Parathyroid adenoma (tissue), 2 donors: ENCODE measurements at regions not wholly inside any gene's neighbourhood (a gene's known extent, or its start where the extent isn't known, plus 50 kb on each side); places are given as distances from the start of the nearest gene placed in this dataset.

Experiments
- H2AFZ ChIP-seq: fragments of 300-600 bp; sonication (generic); one replicate; pipeline ENCODE4 v1.7.0; 2017; ENCODE audit warnings: antibody characterized with exemption, mild to moderate bottlenecking
- H3K27ac ChIP-seq: fragments of 300-600 bp; sonication (generic); one replicate; pipeline ENCODE4 v1.7.0; 2017
- H3K27me3 ChIP-seq: fragments of 300-600 bp; sonication (generic); one replicate; pipeline ENCODE4 v1.7.0; 2017; ENCODE audit warnings: low read length; ENCODE audit not compliant: control insufficient read depth, insufficient read depth
- H3K36me3 ChIP-seq: fragments of 300-600 bp; sonication (generic); one replicate; pipeline ENCODE4 v1.7.0; 2017; ENCODE audit warnings: low read length; ENCODE audit not compliant: control insufficient read depth, insufficient read depth
- H3K4me1 ChIP-seq: fragments of 300-600 bp; sonication (generic); one replicate; pipeline ENCODE4 v1.7.0; 2017; ENCODE audit warnings: control low read depth
- H3K4me2 ChIP-seq: fragments of 300-600 bp; sonication (generic); one replicate; pipeline ENCODE4 v1.7.0; 2017; ENCODE audit warnings: low read length
- H3K4me3 ChIP-seq: fragments of 300-600 bp; sonication (generic); one replicate; pipeline ENCODE4 v1.7.0; 2017; ENCODE audit warnings: low read depth, low read length
- H3K79me2 ChIP-seq: fragments of 300-600 bp; sonication (generic); one replicate; pipeline ENCODE4 v1.7.0; 2017; ENCODE audit warnings: control low read depth
- H3K9ac ChIP-seq: fragments of 300-600 bp; sonication (generic); one replicate; pipeline ENCODE4 v1.7.0; 2017; ENCODE audit warnings: mild to moderate bottlenecking
- H3K9me3 ChIP-seq: fragments of 300-600 bp; sonication (generic); one replicate; pipeline ENCODE4 v1.7.0; 2017; ENCODE audit warnings: low read length; ENCODE audit not compliant: control insufficient read depth
- TF ChIP-seq, protein P1 (sequence below): fragments of 300-600 bp; sonication (generic); IDR thresholded peaks from one replicate; pipeline ENCODE4 v1.7.0; 2017; ENCODE audit warnings: antibody characterized with exemption, mild to moderate bottlenecking
- donor health status: primary hyperparathyroidism.

DNA sequence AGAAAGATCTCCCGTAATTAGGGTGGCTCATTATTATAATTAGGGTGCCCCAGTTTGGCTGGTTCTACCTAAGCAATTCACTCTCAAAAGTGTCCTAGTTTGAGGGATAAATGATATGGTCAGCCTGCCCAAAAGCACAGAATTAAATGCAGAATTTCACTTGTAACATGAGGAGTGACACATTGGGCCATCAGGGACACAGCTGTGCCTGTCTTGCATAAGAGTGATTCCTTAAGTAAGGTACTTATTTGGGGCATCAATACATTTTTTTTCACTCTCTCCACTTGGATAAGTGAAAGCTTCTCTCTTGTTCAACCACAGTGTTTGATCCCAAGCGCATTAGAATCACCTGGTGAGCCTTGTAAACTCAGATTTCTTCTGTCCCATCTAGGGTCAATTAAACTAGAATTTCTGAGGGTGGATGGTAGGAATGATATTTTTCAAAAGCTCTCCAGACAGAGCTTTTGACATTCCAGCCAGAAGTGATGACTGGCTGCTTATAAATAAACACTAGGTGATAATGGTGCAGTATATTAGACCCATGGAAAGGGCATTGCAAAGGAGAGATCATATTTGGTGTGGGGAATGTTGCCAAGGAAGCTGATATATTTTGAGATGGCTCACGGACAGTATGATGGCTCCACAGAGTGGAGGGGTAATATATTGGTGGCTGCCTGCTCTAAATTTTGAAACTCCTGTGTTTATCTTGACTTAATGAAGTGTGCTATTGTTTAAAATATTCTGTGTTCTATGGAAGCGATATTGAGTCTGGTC, 458.1 kb upstream of the RASGRP1 start:
- H3K4me1 ChIP-seq: peaks cover 17% of the 10 kb centered on the region
- no peaks in the 10 kb centered on the region for H3K9me3 ChIP-seq
- no peak overlapping the region for H3K9ac ChIP-seq
- no peak overlapping the region for H2AFZ ChIP-seq
- H3K79me2 ChIP-seq: no peaks in the 10 kb centered on the region
- no peak overlapping the region for H3K4me2 ChIP-seq
- no peak overlapping the region for H3K4me3 ChIP-seq
- TF ChIP-seq, protein P1, sequence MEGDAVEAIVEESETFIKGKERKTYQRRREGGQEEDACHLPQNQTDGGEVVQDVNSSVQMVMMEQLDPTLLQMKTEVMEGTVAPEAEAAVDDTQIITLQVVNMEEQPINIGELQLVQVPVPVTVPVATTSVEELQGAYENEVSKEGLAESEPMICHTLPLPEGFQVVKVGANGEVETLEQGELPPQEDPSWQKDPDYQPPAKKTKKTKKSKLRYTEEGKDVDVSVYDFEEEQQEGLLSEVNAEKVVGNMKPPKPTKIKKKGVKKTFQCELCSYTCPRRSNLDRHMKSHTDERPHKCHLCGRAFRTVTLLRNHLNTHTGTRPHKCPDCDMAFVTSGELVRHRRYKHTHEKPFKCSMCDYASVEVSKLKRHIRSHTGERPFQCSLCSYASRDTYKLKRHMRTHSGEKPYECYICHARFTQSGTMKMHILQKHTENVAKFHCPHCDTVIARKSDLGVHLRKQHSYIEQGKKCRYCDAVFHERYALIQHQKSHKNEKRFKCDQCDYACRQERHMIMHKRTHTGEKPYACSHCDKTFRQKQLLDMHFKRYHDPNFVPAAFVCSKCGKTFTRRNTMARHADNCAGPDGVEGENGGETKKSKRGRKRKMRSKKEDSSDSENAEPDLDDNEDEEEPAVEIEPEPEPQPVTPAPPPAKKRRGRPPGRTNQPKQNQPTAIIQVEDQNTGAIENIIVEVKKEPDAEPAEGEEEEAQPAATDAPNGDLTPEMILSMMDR: no peak
- H3K27ac ChIP-seq: no peak overlapping the region
- no peaks in the 10 kb centered on the region for H3K36me3 ChIP-seq
- H3K27me3 ChIP-seq: no peaks in the 10 kb centered on the region

- H3K36me3 ChIP-seq: no peaks in the 10 kb centered on the region
- H3K9ac ChIP-seq: no peak overlapping the region
- no peaks in the 10 kb centered on the region for H3K9me3 ChIP-seq
- H3K4me2 ChIP-seq: peak overlapping the region; percentile 23
- H3K4me1 ChIP-seq: peaks cover 13% of the 10 kb centered on the region
- H3K4me3 ChIP-seq: no peak overlapping the region
- H3K79me2 ChIP-seq: no peaks in the 10 kb centered on the region
- H2AFZ ChIP-seq: peak overlapping the region; percentile 51
- no peaks in the 10 kb centered on the region for H3K27me3 ChIP-seq
- peak overlapping the region; percentile 71 for H3K27ac ChIP-seq
- TF ChIP-seq, protein P1: no peak
These were observed 460.7 kb upstream of the RASGRP1 start for GRCh38 chr15:39025321-39025720.

- H3K9ac ChIP-seq: no peak overlapping the region
- H3K4me2 ChIP-seq: peak overlapping the region; percentile 23
- no peak overlapping the region for H3K4me3 ChIP-seq
- no peaks in the 10 kb centered on the region for H3K9me3 ChIP-seq
- peak overlapping the region; percentile 51 for H2AFZ ChIP-seq
- no peaks in the 10 kb centered on the region for H3K27me3 ChIP-seq
- no peaks in the 10 kb centered on the region for H3K79me2 ChIP-seq
- peak overlapping the region; percentile 71 for H3K27ac ChIP-seq
- H3K36me3 ChIP-seq: no peaks in the 10 kb centered on the region
- TF ChIP-seq, protein P1: no peak
- H3K4me1 ChIP-seq: peaks cover 11% of the 10 kb centered on the region
These were observed 461.3 kb upstream of the RASGRP1 start for GRCh38 chr15:39025881-39026280.

DNA sequence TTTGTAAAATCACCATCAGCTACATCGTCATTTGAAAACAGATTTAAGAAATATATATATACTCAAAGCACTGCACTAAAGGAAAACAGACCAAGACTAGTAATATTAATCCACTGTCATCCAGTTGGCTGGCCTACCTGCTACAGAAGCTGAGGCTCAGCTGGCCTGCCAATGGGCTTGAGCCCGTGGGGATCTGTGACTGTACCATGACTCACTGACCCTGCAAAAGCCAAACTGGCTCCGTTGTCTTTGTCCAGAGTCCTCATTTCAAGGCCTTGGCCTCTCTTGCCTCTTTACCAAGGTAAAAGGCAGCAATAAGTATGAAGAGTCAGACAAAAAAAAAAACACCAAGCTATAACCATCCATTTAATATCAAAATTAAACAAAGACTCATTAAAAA, 463.5 kb upstream of the RASGRP1 start:
- H3K27ac ChIP-seq: no peak overlapping the region
- no peaks in the 10 kb centered on the region for H3K27me3 ChIP-seq
- H3K4me3 ChIP-seq: no peak overlapping the region
- no peaks in the 10 kb centered on the region for H3K79me2 ChIP-seq
- TF ChIP-seq, protein P1: no peak
- peaks cover 4% of the 10 kb centered on the region for H3K4me1 ChIP-seq
- no peaks in the 10 kb centered on the region for H3K9me3 ChIP-seq
- H3K4me2 ChIP-seq: no peak overlapping the region
- no peak overlapping the region for H3K9ac ChIP-seq
- no peak overlapping the region for H2AFZ ChIP-seq
- H3K36me3 ChIP-seq: no peaks in the 10 kb centered on the region

DNA sequence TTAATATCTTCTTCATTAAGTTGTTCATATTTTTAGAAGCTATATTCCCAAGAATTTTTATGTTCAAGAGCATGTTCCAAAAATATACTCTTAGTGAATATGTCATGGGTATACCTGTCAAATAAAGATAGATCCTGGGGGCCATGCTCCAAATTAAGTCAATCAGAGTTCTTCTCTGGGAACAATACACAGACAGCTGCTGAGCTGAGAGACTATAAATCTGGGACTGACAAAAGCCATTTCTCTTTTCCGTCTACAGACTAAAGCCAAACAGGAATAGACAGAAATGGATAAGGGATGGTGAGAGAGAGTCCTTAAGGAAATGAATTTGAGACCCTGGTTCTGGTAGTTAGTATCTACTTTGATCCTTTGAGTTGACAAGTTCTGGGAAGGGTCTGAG, 465.1 kb upstream of the RASGRP1 start:
- TF ChIP-seq, protein P1: no peak
- no peak overlapping the region for H3K4me2 ChIP-seq
- H2AFZ ChIP-seq: no peak overlapping the region
- no peaks in the 10 kb centered on the region for H3K79me2 ChIP-seq
- no peaks in the 10 kb centered on the region for H3K9me3 ChIP-seq
- H3K27ac ChIP-seq: no peak overlapping the region
- no peaks in the 10 kb centered on the region for H3K27me3 ChIP-seq
- no peaks in the 10 kb centered on the region for H3K36me3 ChIP-seq
- H3K4me1 ChIP-seq: peaks cover 4% of the 10 kb centered on the region
- H3K4me3 ChIP-seq: no peak overlapping the region
- no peak overlapping the region for H3K9ac ChIP-seq
